B cell (primary cell): ENCODE measurements at regions not wholly inside any gene's neighbourhood (a gene's known extent, or its start where the extent isn't known, plus 50 kb on each side); places are given as distances from the start of the nearest gene placed in this dataset.

Source experiments
- ATAC-seq: fragments of 200-7000 bp; cut with Tn5 transposase; one replicate; pipeline ENCODE4 v1.10.0; 2021; ENCODE audit warnings: low read depth, mild to moderate bottlenecking, moderate number of reproducible peaks, moderate library complexity
- CTCF ChIA-PET: fragments of 350-600 bp; sonication (Branson Sonifier 250); formaldehyde crosslinking; loops from one replicate; lab custom pipeline; 2021; ENCODE audit warnings: antibody characterized with exemption, inconsistent platforms; lab: Charles Lee
- POLR2A ChIA-PET: fragments of 350-600 bp; sonication (Branson Sonifier 250); formaldehyde crosslinking; loops from one replicate; lab custom pipeline; 2021; ENCODE audit warnings: antibody characterized with exemption; lab: Charles Lee
- DNase-seq: peaks from one replicate; pipeline ENCODE4 v3.0.0; 2013
- H2AFZ ChIP-seq: 2 replicates; pipeline ENCODE4 v1.6.1; 2012; ENCODE audit warnings: mild to moderate bottlenecking, low read depth, low read length; ENCODE audit not compliant: insufficient read depth, poor library complexity, severe bottlenecking
- H3K27ac ChIP-seq, 2 donors: 1 replicate in 1 of 2; 2 replicates in 1 of 2; pipeline ENCODE4 v1.5.1; 2012 to 2013; ENCODE audit warnings: low read length in 2 of 2, mild to moderate bottlenecking in 2 of 2, moderate library complexity in 1 of 2
- H3K27me3 ChIP-seq, 4 experiments: fragments of 200-600 bp in 1 of 4; sonication (generic) in 1 of 4; replicated peaks in 1 of 4; 1 replicate in 2 of 4; 2 replicates in 2 of 4; pipeline versions ENCODE4 v1.6.1 to v1.7.0; 2013 to 2016; ENCODE audit warnings: low read length in 3 of 4, mild to moderate bottlenecking in 2 of 4, mixed read lengths in 1 of 4, moderate library complexity in 1 of 4; ENCODE audit not compliant: insufficient read depth in 4 of 4, control insufficient read depth in 3 of 4; ENCODE audit errors: control extremely low read depth in 1 of 4
- H3K36me3 ChIP-seq, 2 experiments: replicated peaks in 1 of 2; 1 replicate in 1 of 2; 2 replicates in 1 of 2; pipeline versions ENCODE4 v1.6.1 to v1.7.1; 2013; ENCODE audit warnings: low read length in 1 of 2; ENCODE audit not compliant: insufficient read depth in 2 of 2, control insufficient read depth in 1 of 2; ENCODE audit errors: control extremely low read depth in 1 of 2, extremely low read depth in 1 of 2
- H3K4me1 ChIP-seq, 2 donors: fragments of 200-600 bp in 1 of 2; sonication (generic) in 1 of 2; 1 replicate in 1 of 2; 2 replicates in 1 of 2; pipeline versions ENCODE4 v1.5.1 to v1.6.1; 2013 to 2017; ENCODE audit warnings: low read length in 2 of 2; ENCODE audit not compliant: control insufficient read depth in 2 of 2, insufficient read depth in 2 of 2
- H3K4me2 ChIP-seq: replicated peaks from 2 replicates; pipeline ENCODE3; 2012; ENCODE audit warnings: mild to moderate bottlenecking, low read depth, low read length; ENCODE audit not compliant: poor library complexity, severe bottlenecking
- H3K4me3 ChIP-seq, 5 experiments: fragments of 200-600 bp in 1 of 5; sonication (generic) in 1 of 5; 1 replicate in 3 of 5; 2 replicates in 2 of 5; pipeline versions ENCODE4 v1.5.1 to v1.7.0; 2011 to 2016; ENCODE audit warnings: low read length in 4 of 5, mild to moderate bottlenecking in 4 of 5, low read depth in 2 of 5, control low read depth in 1 of 5, moderate library complexity in 1 of 5; ENCODE audit not compliant: insufficient read depth in 1 of 5; ENCODE audit errors: control extremely low read depth in 1 of 5, extremely low read depth in 1 of 5
- H3K79me2 ChIP-seq: fragments of 200-600 bp; sonication (generic); one replicate; pipeline ENCODE4 v1.6.0; 2016; ENCODE audit warnings: low read length; ENCODE audit not compliant: control insufficient read depth, insufficient read depth
- H3K9ac ChIP-seq: fragments of 200-600 bp; sonication (generic); 2 replicates; pipeline ENCODE4 v1.6.1; 2017; ENCODE audit warnings: mild to moderate bottlenecking, low read length, moderate library complexity
- H3K9me3 ChIP-seq, 3 donors: one replicate each; pipeline versions ENCODE4 v1.6.1 to v1.7.1; 2013; ENCODE audit warnings: low read length in 2 of 3; ENCODE audit not compliant: control insufficient read depth in 2 of 3, insufficient read depth in 1 of 3; ENCODE audit errors: control extremely low read depth in 1 of 3
- H4K20me1 ChIP-seq: 2 replicates; pipeline ENCODE4 v1.6.0; 2012; ENCODE audit warnings: mild to moderate bottlenecking, low read length; ENCODE audit not compliant: insufficient read depth, control insufficient read depth, poor library complexity, severe bottlenecking
- H3K27ac Mint-ChIP-seq: one replicate; pipeline ENCODE4 v1.8.0; 2021; ENCODE audit warnings: mixed read lengths
- H3K27me3 Mint-ChIP-seq: one replicate; pipeline ENCODE4 v1.8.0; 2021; ENCODE audit warnings: mixed read lengths
- H3K4me1 Mint-ChIP-seq: one replicate; pipeline ENCODE4 v1.8.0; 2021; ENCODE audit warnings: mixed read lengths
- H3K4me3 Mint-ChIP-seq: one replicate; pipeline ENCODE4 v1.8.0; 2021; ENCODE audit warnings: mixed read lengths
- H3K9me3 Mint-ChIP-seq: one replicate; pipeline ENCODE4 v1.8.0; 2022; ENCODE audit warnings: mixed read lengths; ENCODE audit not compliant: insufficient read depth
- EZH2 ChIP-seq: IDR thresholded peaks from 2 replicates; pipeline ENCODE4 v1.6.1; 2012; ENCODE audit warnings: borderline replicate concordance, low read depth, mild to moderate bottlenecking, moderate library complexity, low read length; ENCODE audit not compliant: insufficient read depth, poor library complexity, severe bottlenecking
- WGBS: methylation state at CpG from one replicate; pipeline ENCODE4 v1.1.5; 2013; ENCODE audit warnings: missing lambda C conversion rate; ENCODE audit not compliant: insufficient coverage; 5-methylcytosine and 5-hydroxymethylcytosine counted together
- intact Hi-C: fragments of 100-400 bp; cut with micrococcal nuclease; formaldehyde crosslinking; loops from one replicate; pipeline ENCODE4 v1.10.0; 2022
- TF ChIP-seq, protein P1 (sequence below): fragments of 200-600 bp; IDR thresholded peaks from one replicate; pipeline ENCODE4 v1.8.0; 2022; ENCODE audit warnings: antibody characterized with exemption, mild to moderate bottlenecking

DNA sequence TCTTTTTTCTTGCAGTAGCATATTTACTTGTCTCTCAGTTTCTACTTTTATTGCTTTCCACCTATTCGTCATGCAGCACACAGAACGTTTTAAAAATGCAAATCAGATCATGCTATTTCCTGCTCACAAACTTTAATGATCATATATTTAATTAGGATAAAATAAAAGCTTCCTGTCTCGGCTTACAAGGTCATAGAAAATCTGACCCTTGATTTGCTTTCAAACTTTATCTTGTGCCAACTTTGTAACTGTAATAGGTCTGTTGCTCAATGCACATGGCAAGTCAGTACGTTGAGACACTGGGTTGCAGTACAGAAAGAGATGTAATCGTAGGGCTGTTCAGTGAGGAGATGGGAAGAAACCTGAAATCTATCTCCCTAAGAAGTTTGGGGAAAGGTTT lies 95.6 kb upstream of the CSNK1A1L start:
- no peak overlapping the region for H3K9ac ChIP-seq
- TF ChIP-seq, protein P1, sequence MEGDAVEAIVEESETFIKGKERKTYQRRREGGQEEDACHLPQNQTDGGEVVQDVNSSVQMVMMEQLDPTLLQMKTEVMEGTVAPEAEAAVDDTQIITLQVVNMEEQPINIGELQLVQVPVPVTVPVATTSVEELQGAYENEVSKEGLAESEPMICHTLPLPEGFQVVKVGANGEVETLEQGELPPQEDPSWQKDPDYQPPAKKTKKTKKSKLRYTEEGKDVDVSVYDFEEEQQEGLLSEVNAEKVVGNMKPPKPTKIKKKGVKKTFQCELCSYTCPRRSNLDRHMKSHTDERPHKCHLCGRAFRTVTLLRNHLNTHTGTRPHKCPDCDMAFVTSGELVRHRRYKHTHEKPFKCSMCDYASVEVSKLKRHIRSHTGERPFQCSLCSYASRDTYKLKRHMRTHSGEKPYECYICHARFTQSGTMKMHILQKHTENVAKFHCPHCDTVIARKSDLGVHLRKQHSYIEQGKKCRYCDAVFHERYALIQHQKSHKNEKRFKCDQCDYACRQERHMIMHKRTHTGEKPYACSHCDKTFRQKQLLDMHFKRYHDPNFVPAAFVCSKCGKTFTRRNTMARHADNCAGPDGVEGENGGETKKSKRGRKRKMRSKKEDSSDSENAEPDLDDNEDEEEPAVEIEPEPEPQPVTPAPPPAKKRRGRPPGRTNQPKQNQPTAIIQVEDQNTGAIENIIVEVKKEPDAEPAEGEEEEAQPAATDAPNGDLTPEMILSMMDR, result no peak
- TF ChIP-seq EZH2, result no peak
- H4K20me1 ChIP-seq, result no peaks in the 10 kb centered on the region
- no peak overlapping the region for H3K4me3 ChIP-seq
- ATAC-seq (no peak), DNase-seq (no peak)
- peaks cover 0 to 8% (median 0%) of the 10 kb centered on the region in 3 donors for H3K9me3 ChIP-seq
- H3K4me2 ChIP-seq, result no peak overlapping the region
- no peak overlapping the region for H3K27ac ChIP-seq
- 80% methylated on average over 2 of the region's 5 CpGs for WGBS
- ChIA-PET POLR2A (no interaction called here), CTCF (no interaction called here)
- no peak overlapping the region for H3K4me3 Mint-ChIP-seq
- H3K27ac Mint-ChIP-seq, result no peak overlapping the region
- H3K27me3 ChIP-seq, result no peaks in the 10 kb centered on the region
- H3K27me3 Mint-ChIP-seq, result no peaks in the 10 kb centered on the region
- no peaks in the 10 kb centered on the region for H3K4me1 ChIP-seq
- H3K79me2 ChIP-seq, result no peaks in the 10 kb centered on the region
- no peaks in the 10 kb centered on the region for H3K9me3 Mint-ChIP-seq
- no peaks in the 10 kb centered on the region for H3K4me1 Mint-ChIP-seq
- intact Hi-C loops, result no loop called here
- H3K36me3 ChIP-seq, result no peaks in the 10 kb centered on the region
- no peak overlapping the region for H2AFZ ChIP-seq

DNA sequence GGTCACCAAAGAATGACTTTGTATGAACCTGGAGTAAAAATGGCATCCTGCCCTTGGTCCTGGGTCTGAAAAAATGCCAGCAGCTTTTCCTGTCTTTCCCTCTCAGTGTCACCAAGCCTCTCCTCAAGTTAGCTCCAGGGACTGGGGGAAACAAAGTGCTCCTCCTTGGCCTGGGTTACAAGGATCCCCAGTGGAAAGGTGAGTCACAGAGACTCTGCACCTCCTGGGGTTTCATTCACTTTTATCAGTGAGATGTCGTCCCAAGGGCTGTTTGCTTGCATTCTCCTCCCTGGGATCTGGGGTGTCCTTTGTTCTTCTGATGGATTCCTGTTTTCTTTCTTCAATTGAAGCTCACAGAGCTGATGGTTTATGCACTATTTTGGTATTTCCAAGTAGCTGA lies 93.2 kb upstream of the CSNK1A1L start:
- no peaks in the 10 kb centered on the region for H4K20me1 ChIP-seq
- Mint-ChIP-seq H3K9me3 (no peaks in the 10 kb centered on the region), H3K27ac (no peak overlapping the region), H3K4me1 (no peaks in the 10 kb centered on the region), H3K27me3 (no peaks in the 10 kb centered on the region), H3K4me3 (no peak overlapping the region)
- no peak for ATAC-seq
- no peaks in the 10 kb centered on the region for H3K36me3 ChIP-seq
- no peaks in the 10 kb centered on the region for H3K4me1 ChIP-seq
- TF ChIP-seq EZH2, result no peak
- TF ChIP-seq, protein P1, result no peak
- no peak overlapping the region for H3K9ac ChIP-seq
- H3K9me3 ChIP-seq, result peaks cover 0 to 8% (median 0%) of the 10 kb centered on the region in 3 donors
- H2AFZ ChIP-seq, result no peak overlapping the region
- H3K27me3 ChIP-seq, result no peaks in the 10 kb centered on the region
- no peak for DNase-seq
- H3K79me2 ChIP-seq, result no peaks in the 10 kb centered on the region
- H3K4me3 ChIP-seq, result no peak overlapping the region
- intact Hi-C loops, result no loop called here
- ChIA-PET CTCF (no interaction called here), POLR2A (no interaction called here)
- H3K4me2 ChIP-seq, result no peak overlapping the region
- WGBS, result 33% methylated on average over 1 of the region's 1 CpG
- no peak overlapping the region for H3K27ac ChIP-seq
